ENCODE measurements at regions not wholly inside any gene's neighbourhood (a gene's known extent, or its start where the extent isn't known, plus 50 kb on each side); places are given as distances from the start of the nearest gene placed in this dataset.

DNA sequence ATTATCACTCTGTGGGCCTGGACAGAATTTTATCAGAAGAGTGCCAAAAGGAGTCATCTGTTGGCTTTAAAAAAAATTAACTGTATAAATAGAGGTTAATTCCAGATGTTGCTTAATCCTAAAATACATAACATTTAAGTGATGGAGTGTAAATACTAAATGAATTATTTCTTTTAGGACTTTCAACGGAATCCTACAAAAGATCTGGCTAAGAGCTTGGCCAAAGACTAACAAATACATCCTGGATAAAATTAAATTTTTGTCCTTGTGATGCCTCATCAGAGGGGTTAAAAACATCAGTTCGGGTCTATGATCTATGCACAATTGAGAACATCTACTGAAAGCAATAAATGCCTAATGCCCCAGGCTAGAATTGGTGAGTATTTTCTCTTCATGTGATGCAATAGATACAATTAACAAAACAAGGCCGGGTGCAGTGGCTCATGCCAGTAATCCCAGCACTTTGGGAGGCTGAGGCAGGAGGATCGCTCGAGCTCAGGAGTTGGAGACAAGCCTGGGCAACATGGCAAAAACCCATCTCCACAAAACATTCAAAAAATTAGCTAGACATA is 49.8 kb upstream of the RAP1B start:
- no peak for DNase-seq

Measured in OCI-M1 (cell line).